H1 (cell line): ENCODE measurements at regions not wholly inside any gene's neighbourhood (a gene's known extent, or its start where the extent isn't known, plus 50 kb on each side); places are given as distances from the start of the nearest gene placed in this dataset.
"Not testable (repeated sequence)": the region's sequence is repeated elsewhere in the genome, so short reads cannot be mapped to it uniquely, and the experiment has no call there.

Experiments used
- CTCF ChIA-PET: fragments of 300-600 bp; sonication (Branson Sonifier 250); formaldehyde crosslinking; loops from one replicate; lab custom pipeline; 2021; ENCODE audit not compliant: partially characterized antibody; lab: Charles Lee
- POLR2A ChIA-PET: fragments of 300-600 bp; sonication (Branson Sonifier 250); formaldehyde crosslinking; loops from one replicate; lab custom pipeline; 2021; ENCODE audit warnings: inconsistent platforms; ENCODE audit not compliant: partially characterized antibody; lab: Charles Lee
- DNase-seq, 2 experiments: peaks; one replicate each; pipeline versions ENCODE4 v3.0.0 to v3.0.0-alpha.2; 2010 to 2022; ENCODE audit warnings: low spot score in 2 of 2, low read depth in 1 of 2, mixed read lengths in 1 of 2
- FAIRE-seq: peaks from 2 replicates; lab custom pipeline; 2011; peaks lifted over from hg19 to GRCh38; lab: Jason Lieb, UNC
- H2AFZ ChIP-seq: 2 replicates; pipeline ENCODE4 v1.8.1; 2012; ENCODE audit warnings: low read length, inconsistent platforms
- H2AK5ac ChIP-seq: 2 replicates; pipeline ENCODE4 v1.6.1; 2013; ENCODE audit warnings: low read depth, low read length
- H2BK120ac ChIP-seq: replicated peaks from 2 replicates; pipeline ENCODE3; 2013; ENCODE audit warnings: low read depth, low read length, inconsistent platforms
- H2BK12ac ChIP-seq: 2 replicates; pipeline ENCODE4 v1.6.1; 2013; ENCODE audit warnings: low read depth, low read length
- H2BK15ac ChIP-seq: 2 replicates; pipeline ENCODE4 v1.6.1; 2013; ENCODE audit warnings: low read length
- H2BK20ac ChIP-seq: 2 replicates; pipeline ENCODE4 v1.6.1; 2013; ENCODE audit warnings: low read length
- H2BK5ac ChIP-seq: 2 replicates; pipeline ENCODE4 v1.6.1; 2013; ENCODE audit warnings: low read depth, low read length
- H3K14ac ChIP-seq: 2 replicates; pipeline ENCODE4 v1.6.1; 2013; ENCODE audit warnings: inconsistent platforms; ENCODE audit not compliant: insufficient read length
- H3K18ac ChIP-seq: 2 replicates; pipeline ENCODE4 v1.6.1; 2013; ENCODE audit warnings: low read length; ENCODE audit errors: extremely low read depth
- H3K23ac ChIP-seq: 2 replicates; pipeline ENCODE4 v1.6.1; 2013; ENCODE audit warnings: inconsistent platforms; ENCODE audit not compliant: insufficient read length
- H3K23me2 ChIP-seq: 2 replicates; pipeline ENCODE4 v1.6.1; 2013; ENCODE audit warnings: low read depth, low read length
- H3K27ac ChIP-seq: 2 replicates; pipeline ENCODE4 v1.6.1; 2011; ENCODE audit warnings: low read depth, low read length, inconsistent platforms
- H3K27me3 ChIP-seq, 4 experiments: replicated peaks in 1 of 4; 1 replicate in 1 of 4; 2 replicates in 3 of 4; pipeline versions ENCODE4 v1.6.1 to v1.8.1; 2011 to 2013; ENCODE audit warnings: low read length in 3 of 4, mild to moderate bottlenecking in 3 of 4, inconsistent platforms in 2 of 4, mixed read lengths in 2 of 4, moderate library complexity in 1 of 4; ENCODE audit not compliant: control insufficient read depth in 3 of 4, insufficient read depth in 3 of 4; ENCODE audit errors: extremely low read depth in 1 of 4
- H3K36me3 ChIP-seq, 4 experiments: 2 replicates each; pipeline versions ENCODE4 v1.6.1 to v1.8.1; 2011 to 2013; ENCODE audit warnings: mild to moderate bottlenecking in 4 of 4, low read length in 3 of 4, moderate library complexity in 2 of 4, control low read depth in 1 of 4, inconsistent platforms in 1 of 4; ENCODE audit not compliant: insufficient read depth in 4 of 4, control insufficient read depth in 2 of 4
- H3K4ac ChIP-seq: replicated peaks from 2 replicates; pipeline ENCODE3; 2013; ENCODE audit warnings: low read length, low read depth, mixed read lengths, inconsistent platforms; ENCODE audit not compliant: insufficient read length
- H3K4me1 ChIP-seq, 4 experiments: replicated peaks in 1 of 4; 1 replicate in 1 of 4; 2 replicates in 3 of 4; pipeline versions ENCODE4 v1.6.1 to v1.8.1; 2011 to 2013; ENCODE audit warnings: low read length in 3 of 4, inconsistent platforms in 2 of 4, mixed read lengths in 1 of 4; ENCODE audit not compliant: insufficient read depth in 4 of 4, control insufficient read depth in 3 of 4
- H3K4me2 ChIP-seq, 2 experiments: 2 replicates each; pipeline versions ENCODE4 v1.6.1 to v1.8.1; 2011 to 2013; ENCODE audit warnings: low read depth in 2 of 2, low read length in 2 of 2, control low read depth in 1 of 2, inconsistent platforms in 1 of 2, mild to moderate bottlenecking in 1 of 2; ENCODE audit not compliant: insufficient read depth in 1 of 2
- H3K4me3 ChIP-seq, 4 experiments: fragments of 200-600, 300-600 bp in 1 of 4; sonication (generic), shearing (Covaris generic), sonication (Bioruptor Twin) in 1 of 4; 2 replicates each; pipeline versions ENCODE4 v1.5.1 to v1.8.1; 2011 to 2016; ENCODE audit warnings: low read length in 4 of 4, low read depth in 3 of 4, control low read depth in 2 of 4, inconsistent platforms in 2 of 4, mild to moderate bottlenecking in 2 of 4, mixed read lengths in 1 of 4, moderate library complexity in 1 of 4; ENCODE audit not compliant: insufficient read depth in 2 of 4; ENCODE audit errors: extremely low read depth in 1 of 4
- H3K56ac ChIP-seq: replicated peaks from 2 replicates; pipeline ENCODE3; 2013; ENCODE audit warnings: low read depth, mild to moderate bottlenecking, mixed read lengths, low read length, inconsistent platforms; ENCODE audit not compliant: insufficient read length
- H3K79me1 ChIP-seq: 2 replicates; pipeline ENCODE4 v1.6.1; 2013; ENCODE audit warnings: low read depth, low read length, control low read depth
- H3K79me2 ChIP-seq, 2 experiments: 2 replicates each; pipeline versions ENCODE4 v1.6.1 to v1.8.1; 2012 to 2013; ENCODE audit warnings: low read length in 2 of 2, mild to moderate bottlenecking in 2 of 2, inconsistent platforms in 1 of 2; ENCODE audit not compliant: insufficient read depth in 2 of 2, control insufficient read depth in 1 of 2
- H3K9ac ChIP-seq, 4 experiments: replicated peaks in 1 of 4; 1 replicate in 1 of 4; 2 replicates in 3 of 4; pipeline versions ENCODE4 v1.6.1 to v1.8.1; 2011 to 2013; ENCODE audit warnings: low read depth in 3 of 4, low read length in 3 of 4, control low read depth in 2 of 4, mild to moderate bottlenecking in 2 of 4, moderate library complexity in 2 of 4, inconsistent platforms in 1 of 4; ENCODE audit errors: extremely low read depth in 1 of 4
- H3K9me3 ChIP-seq, 2 experiments: 2 replicates each; pipeline versions ENCODE4 v1.6.1 to v1.8.1; 2012 to 2013; ENCODE audit warnings: mild to moderate bottlenecking in 2 of 2, moderate library complexity in 2 of 2, control low read depth in 1 of 2, inconsistent platforms in 1 of 2, low read depth in 1 of 2, low read length in 1 of 2, mixed read lengths in 1 of 2; ENCODE audit not compliant: insufficient read depth in 2 of 2
- H4K20me1 ChIP-seq, 2 experiments: replicated peaks in 1 of 2; 2 replicates each; pipeline versions ENCODE3 to v1.8.1; 2011 to 2013; ENCODE audit warnings: inconsistent platforms in 2 of 2, low read length in 2 of 2, mild to moderate bottlenecking in 1 of 2; ENCODE audit not compliant: insufficient read depth in 2 of 2, control insufficient read depth in 1 of 2
- H4K5ac ChIP-seq: 2 replicates; pipeline ENCODE4 v1.6.1; 2013; ENCODE audit warnings: low read length, low read depth, mixed read lengths, inconsistent platforms; ENCODE audit not compliant: insufficient read length
- H4K8ac ChIP-seq: 2 replicates; pipeline ENCODE4 v1.8.0; 2013; ENCODE audit warnings: mild to moderate bottlenecking, moderate library complexity, low read length, inconsistent platforms; ENCODE audit not compliant: insufficient read depth; ENCODE audit errors: extremely low read depth
- H4K91ac ChIP-seq: replicated peaks from 2 replicates; pipeline ENCODE3; 2013; ENCODE audit warnings: low read length, mixed read lengths, inconsistent platforms; ENCODE audit not compliant: insufficient read length
- WGBS, 2 experiments: shearing (Covaris generic) in 1 of 2; methylation state at CpG; one replicate each; pipeline versions ENCODE4 v1.1.6 to v1.1.7; 2013 to 2015; ENCODE audit warnings: low lambda C conversion rate in 2 of 2, mixed read lengths in 2 of 2, inconsistent platforms in 1 of 2, low coverage in 1 of 2, missing lambda C conversion rate in 1 of 2; ENCODE audit not compliant: insufficient replicate concordance in 2 of 2, insufficient coverage in 1 of 2, insufficient read length in 1 of 2; ENCODE audit errors: extremely low coverage in 1 of 2, missing lambda C conversion rate in 1 of 2; 5-methylcytosine and 5-hydroxymethylcytosine counted together

DNA sequence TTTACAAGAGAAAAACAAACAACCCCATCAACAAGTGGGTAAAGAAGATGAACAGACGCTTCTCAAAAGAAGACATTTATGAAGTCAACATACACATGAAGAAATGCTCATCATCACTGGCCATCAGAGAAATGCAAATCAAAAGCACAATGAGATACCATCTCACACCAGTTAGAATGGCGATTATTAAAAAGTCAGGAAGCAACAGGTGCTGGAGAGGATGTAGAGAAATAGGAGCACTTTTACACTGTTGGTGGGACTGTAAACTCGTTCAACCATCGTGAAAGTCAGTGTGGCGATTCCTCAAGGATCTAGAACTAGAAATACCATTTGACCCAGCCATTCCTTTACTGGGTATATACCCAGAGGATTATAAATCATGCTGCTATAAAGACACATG, 137.3 kb downstream of the MAGEE1 start:
- H3K4ac ChIP-seq, H2AFZ ChIP-seq, H3K9ac ChIP-seq, H3K4me1 ChIP-seq, H3K4me3 ChIP-seq, H4K20me1 ChIP-seq, H3K23ac ChIP-seq, H2BK12ac ChIP-seq, FAIRE-seq, H3K79me1 ChIP-seq, H4K8ac ChIP-seq, H2AK5ac ChIP-seq, H3K23me2 ChIP-seq, H4K91ac ChIP-seq, H2BK5ac ChIP-seq, H3K36me3 ChIP-seq, H3K27ac ChIP-seq, H3K14ac ChIP-seq, H3K18ac ChIP-seq, H3K27me3 ChIP-seq, H3K79me2 ChIP-seq, H3K4me2 ChIP-seq, DNase-seq, H2BK15ac ChIP-seq, H2BK120ac ChIP-seq, H3K56ac ChIP-seq, H4K5ac ChIP-seq, H2BK20ac ChIP-seq, H3K9me3 ChIP-seq, POLR2A ChIA-PET: not testable (repeated sequence)
- CTCF ChIA-PET: interaction anchor here (1.2 kb wide), 1 partner anchor 9 kb away, joined by 4 read pairs; no protein-coding TSS in a partner anchor
- 80% methylated on average over 5 of the region's 5 CpGs; no CpG with 5 or more reads in 1 of the 2 experiments for WGBS, 2 experiments
